ENCODE measurements at regions not wholly inside any gene's neighbourhood (a gene's known extent, or its start where the extent isn't known, plus 50 kb on each side); places are given as distances from the start of the nearest gene placed in this dataset.

- TF ChIP-seq CTCF (conservative IDR thresholded peaks at IDR 0.05; ENCODE audit: low read length): no peak
- TF ChIP-seq EZH2phosphoT487 (IDR thresholded peaks at IDR 0.05; ENCODE audit: borderline replicate concordance): no peak
Measured at GRCh38 chr21:25457946-25458345, 149.3 kb downstream of the MRPL39 start.

Measured in Loucy (cell line).